GM04503 (cell line): ENCODE measurements at regions not wholly inside any gene's neighbourhood (a gene's known extent, or its start where the extent isn't known, plus 50 kb on each side); places are given as distances from the start of the nearest gene placed in this dataset.

Experiments
- DNase-seq: peaks from one replicate; pipeline ENCODE4 v3.0.0-alpha.2; 2012; ENCODE audit warnings: low read depth

DNA sequence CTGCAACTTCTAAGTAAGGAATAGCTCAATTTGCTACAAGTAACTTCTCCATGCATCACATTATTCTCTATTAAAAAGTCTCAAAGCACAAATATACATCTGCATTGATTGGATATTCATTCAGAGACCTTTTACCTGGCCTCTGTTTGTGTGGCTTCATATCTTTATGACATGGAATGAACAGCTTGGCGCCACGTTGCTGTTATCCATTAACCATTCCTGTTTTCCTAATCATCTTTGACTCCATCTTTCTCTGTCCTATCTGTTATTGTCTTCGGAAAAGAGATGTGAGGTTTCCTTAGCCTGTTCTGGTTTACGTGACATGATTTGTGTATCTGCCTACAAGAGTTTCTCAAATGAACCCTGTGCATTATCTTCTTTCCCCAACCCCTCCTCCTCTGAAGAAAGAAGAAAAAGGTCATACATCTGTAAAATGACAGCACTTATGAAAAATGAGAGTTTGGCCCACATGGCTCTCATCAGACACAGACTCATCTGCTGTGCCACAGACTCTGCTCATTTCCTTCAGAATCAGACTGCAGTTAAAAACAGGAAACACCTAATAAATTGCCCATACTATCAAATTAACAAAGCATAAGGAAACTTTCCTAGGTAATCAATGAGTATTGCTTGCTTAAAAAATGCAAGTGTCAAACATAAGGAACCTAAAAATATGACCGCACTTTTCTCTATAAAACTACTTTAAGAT, 347.6 kb upstream of the FAM241A start:
- DNase-seq: no peak

DNA sequence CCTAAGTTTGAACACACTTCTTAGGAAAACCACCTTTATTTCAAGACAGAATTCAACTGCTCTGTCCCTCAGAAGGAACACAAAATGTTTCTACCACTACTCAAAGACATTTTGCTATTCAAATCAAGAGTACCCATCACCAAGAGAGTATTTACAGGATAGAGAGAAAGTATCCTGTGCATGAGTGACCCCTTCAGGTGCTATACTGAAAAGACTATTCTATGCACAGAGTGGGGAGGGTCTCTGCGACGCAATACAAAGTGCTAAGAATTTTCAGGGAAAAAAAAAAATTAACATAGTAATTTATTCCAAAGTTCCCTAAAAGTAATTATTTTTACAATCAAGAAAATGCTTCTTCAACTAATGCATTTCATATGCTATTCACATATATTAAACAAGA, 346.4 kb upstream of the FAM241A start:
- DNase-seq: no peak

DNA sequence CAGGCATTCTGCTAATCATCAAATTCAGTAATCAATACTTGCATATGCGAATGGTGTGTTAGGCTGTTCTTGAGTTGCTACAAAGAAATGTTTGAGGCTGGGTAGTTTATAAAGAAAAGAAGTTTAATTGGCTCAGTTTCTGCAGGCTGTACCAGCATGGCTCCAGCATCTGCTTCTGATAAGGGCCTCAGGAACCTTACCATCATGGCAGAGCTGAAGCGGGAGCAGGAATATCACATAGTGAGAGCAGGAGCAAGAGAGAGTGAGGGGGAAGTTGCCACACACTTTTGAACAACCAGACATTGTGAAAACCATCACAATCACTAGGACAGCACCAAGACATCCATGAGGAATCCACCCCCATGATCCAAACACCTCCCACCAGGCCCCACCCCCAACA, 344.7 kb upstream of the FAM241A start:
- no peak for DNase-seq

DNA sequence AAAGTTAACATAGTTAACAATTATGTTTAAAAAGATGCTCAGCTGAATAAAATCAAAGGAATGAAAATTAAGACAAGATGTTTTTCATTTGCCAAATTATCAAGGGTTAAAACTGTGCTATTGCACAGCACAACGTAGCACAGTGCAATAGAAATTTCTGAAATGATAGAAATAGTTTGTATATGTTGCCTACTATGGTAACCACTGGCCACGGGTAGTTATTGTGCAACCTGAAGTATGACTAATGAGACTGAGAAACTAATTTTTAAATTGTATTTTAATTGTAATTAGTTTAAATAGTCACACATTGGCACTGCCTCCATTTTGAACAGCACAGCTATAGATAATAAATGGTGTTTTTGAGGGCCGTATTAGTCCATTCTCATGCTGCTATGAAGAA, 343.1 kb upstream of the FAM241A start:
- DNase-seq: no peak

DNA sequence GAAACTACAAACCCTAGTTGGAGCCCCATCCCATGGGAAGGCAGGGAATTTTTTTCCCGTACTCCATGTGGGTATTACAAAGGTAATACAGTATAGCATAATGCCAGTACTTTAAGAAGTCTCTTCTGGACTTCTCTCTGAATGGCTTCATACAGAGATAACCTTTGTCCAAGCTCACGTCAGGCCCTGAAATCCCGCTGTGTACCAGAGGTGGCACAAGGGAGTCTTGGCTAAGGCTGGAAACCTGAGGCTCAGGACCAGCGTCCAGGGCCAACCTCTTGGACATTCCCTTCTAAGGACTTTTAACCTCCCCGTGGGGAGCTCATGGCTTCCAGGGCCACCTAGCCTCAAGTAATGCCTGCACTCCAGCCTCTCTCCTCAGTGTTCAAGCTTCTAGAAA, 338.9 kb upstream of the FAM241A start:
- no peak for DNase-seq

DNA sequence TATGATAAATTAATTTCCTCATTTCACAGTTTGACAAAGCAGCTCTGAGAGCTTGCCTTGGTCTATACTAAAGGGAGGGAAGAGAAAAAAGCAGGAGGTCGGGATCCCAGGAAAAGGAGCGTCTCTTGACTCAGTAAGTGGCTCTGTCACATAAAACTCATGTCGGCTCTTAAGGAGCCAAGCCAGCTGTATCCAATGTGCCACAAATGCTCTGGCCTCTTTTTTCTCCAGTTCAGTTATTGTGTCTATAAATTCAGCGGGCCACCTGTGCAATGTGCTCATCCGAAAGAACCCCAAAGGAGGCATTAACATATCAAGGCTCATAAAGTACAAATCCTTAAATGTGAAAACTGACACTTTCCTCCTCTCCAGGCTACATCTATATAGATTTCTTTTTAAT, 337.7 kb upstream of the FAM241A start:
- no peak for DNase-seq

DNA sequence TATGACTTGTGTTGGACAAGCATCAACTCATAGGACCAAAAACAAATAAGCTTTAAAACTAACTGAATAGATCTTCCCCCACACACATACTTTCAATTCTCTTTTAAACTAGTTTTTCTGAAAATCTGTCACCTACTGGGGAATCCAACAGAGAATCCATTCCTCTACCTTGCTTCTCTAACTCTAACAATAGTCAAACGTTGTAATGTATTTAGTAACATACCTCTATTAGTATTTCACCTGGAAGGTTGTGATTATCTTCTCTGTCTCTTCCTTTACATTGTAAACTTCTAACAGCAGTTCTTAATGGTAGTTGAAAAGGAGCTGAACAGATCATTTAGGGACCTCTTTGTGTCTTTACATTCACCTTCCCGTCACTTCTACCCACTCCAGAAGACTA, 337.1 kb upstream of the FAM241A start:
- DNase-seq: no peak

DNA sequence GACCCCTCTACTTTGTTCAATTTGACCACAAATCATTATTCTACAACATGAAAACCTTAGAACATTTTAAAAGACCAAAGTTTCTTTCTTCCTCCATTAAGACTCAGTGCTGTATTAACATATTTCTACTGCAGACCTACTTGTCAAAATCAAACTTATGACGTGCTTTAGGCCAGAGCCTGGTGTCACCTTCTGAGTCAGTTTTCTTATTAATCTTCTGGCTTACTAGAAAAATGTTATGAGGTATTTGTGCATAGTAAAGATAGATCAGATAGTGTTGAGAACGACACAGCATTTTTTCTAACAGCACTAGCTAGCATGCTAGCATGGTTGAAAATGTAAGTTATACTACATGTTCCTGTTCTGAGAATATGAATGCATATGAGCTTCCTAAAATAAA, 333.6 kb upstream of the FAM241A start:
- no peak for DNase-seq

DNA sequence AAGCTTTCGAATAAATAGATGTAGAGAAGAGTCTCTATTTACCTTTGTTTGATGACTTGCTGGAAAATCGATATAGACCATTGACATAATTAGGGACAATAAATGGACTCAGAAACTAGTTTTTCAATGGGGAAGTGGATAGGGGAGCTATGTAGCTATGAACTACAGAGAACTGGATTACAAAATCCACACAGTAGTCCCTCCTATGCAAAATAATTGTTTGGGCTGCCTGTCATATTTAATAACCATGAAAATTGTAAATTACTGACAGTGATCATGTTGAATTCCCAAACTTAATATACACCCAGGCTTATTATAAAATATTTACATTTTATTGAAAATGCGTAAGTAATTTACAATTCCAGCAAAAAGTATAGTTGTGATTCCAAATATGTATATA, 333.1 kb upstream of the FAM241A start:
- no peak for DNase-seq

DNA sequence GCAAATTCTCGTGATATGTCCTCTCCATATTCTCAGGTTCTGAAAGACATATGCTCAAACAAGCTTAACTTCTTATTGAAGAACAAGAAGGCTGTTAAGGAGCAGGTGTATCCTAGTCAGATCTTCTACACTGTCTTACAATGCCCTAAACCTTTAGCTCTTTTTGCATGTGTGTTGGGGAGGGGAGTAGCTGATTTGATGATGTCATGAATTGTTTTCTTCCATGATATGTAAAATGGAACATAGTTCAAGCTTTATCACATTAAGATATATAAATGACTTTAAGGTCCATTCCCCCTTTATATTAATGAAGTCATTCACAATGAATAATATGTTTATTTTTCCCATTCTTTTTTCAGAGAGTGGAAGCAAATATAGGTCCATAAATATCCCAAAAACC, 332.5 kb upstream of the FAM241A start:
- no peak for DNase-seq

DNA sequence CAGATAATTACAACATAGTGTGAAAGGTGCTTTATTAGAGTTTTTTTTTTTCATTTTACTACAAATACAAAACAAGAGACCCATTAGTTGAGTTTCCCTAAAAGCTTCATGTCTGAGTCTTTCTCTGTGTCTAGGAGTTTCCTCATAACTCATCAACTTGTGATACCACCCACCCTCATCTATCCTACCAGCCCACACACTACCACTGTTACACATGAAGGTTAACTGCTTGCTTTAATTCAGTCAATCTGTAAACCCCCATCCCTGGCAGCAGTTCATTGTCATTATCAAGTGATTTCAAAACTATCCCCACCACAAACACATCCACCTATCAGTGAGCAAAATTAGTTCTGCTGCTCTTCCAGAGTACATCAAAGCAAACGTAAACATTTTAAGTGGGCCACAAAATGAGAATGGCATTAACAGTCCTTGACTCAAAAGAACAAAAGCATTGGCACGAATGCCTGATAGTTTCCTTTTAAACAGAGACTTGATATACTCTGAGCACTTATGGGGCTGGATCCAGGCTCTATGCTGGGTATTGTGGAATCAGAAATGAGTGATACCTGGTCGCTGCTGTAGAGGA, 331.6 kb upstream of the FAM241A start:
- DNase-seq: no peak

DNA sequence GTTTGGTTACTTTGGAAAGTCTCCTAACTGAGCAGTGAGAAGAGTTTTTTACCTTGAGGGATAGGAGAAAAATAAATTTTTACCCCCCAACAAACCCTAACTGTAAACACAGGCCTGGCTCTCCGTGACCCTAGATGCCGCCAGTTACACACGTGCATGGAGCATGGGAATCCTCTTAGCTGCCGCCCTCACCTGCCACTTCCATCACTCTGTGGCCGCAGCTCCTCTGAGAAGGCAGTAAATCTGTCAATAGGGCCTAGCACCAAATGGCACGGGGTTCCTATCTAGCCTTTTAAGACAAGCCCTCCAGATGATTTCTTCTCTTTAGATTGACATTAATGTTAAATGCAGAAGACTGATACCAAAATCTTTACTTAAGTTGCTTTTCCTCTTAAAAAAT, 330.3 kb upstream of the FAM241A start:
- no peak for DNase-seq

DNA sequence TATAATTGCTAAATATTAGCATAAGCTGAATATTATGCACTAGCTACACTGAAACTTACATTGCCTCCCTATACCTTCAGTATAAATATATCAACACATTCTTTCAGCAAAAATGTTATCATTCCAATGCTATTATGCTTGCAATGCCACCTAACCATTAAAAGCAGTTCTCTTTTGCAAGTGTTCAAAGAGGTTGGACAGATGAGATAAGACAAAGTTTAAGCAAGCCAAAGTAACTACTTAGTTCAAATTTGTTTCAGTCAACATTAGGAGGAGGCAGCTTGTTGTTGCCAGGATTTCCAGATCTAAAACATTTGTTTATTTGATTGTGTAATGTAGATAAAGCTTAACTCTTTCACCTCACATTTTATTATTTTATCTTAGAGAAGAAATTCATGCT, 323.9 kb upstream of the FAM241A start:
- DNase-seq: no peak

DNA sequence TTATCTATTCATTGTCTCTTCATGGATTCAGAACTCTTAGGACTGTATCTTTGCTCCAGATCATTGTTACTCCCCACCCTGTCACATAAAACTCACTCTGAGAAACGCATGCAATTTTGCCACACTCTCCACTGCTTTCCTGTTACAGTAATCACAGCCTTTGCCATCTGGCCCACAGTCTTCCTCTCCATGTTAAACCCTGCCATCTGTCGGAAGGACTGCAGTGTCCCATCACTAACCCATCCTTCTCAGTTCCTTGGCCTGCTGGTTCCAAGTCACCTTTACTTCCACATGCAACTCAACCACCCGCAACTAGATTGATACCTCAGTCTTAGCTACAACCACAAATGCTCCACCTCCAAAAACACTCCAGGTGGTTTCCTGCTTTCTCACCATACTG, 308.7 kb upstream of the FAM241A start:
- no peak for DNase-seq

DNA sequence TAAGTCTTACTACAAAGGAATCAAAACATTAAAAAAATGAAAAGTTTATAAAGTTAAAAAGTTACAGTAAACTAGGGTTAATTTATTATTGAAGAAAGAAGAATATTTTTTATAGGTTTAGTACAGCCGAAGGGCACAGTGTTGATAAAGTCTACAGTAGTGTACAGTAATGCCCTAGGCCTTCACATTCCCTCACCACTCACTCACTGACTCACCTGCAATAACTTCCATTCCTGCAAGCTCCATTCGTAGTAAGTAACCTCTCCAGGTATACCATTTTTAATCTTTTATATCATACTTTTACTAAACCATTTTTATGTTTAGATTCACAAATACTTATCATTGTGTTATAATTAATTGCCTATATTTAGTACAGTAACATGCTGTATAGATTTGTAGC, 307.5 kb upstream of the FAM241A start:
- no peak for DNase-seq

DNA sequence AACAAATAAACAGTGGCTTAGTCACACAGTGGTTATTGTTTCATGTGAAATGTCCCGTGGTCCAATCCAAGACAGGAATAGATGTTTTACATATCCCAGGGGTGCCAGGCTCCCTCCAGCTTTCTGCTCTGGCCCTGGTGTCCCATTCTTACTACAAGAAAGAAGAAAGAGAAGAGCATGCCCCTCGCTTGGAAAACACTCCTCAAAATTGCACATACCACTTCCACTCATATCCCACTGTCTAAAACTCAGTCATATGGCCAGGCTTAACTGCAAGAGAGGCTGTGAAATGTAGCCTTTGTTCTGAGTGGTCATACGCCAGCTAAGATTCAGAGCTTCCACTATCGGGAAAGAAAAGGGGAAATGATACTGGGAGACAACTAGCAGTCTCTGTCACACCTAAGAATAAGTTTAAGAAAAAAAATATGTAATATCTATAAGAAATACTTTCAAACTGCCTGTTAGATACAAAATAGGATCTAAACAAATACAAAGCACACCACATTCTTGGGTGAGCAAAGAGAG, 306.8 kb upstream of the FAM241A start:
- no peak for DNase-seq

DNA sequence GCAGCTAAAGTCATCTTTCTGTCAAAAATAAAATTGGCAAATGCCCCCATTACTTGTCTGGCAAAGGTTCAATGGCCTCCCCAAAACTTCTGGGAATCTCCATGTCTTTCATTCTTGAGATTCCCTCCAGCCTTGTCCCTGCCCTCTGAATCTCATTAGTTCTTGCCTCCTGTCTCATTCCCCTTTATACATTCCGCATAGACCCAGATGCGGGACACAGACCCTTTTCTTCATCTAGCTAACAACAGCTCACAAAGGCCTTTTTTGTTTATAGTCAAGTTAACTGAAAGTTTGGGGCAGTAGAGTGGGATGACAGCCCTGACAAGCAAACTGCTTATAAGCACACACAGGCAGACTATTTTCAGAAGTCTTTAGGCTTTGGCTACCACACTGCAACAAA, 306.1 kb upstream of the FAM241A start:
- DNase-seq: no peak

DNA sequence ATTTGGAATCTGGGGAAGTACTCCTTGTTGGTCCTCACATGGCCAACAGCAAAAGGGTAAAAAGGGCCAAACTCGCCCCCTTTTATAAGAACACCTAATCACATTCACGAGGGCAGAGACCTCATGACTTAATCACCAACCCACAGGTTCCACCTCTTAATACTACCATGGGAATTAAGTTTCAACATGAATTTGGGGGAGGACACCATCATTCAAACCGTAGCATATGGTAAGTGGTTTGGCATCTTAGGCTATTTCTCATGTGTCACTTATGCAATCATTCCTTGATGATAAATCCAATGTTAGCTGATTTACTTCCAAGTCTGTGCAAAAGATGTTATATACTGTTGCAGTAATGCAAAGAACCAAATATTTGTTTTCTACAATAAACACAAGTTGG, 302.9 kb upstream of the FAM241A start:
- no peak for DNase-seq

DNA sequence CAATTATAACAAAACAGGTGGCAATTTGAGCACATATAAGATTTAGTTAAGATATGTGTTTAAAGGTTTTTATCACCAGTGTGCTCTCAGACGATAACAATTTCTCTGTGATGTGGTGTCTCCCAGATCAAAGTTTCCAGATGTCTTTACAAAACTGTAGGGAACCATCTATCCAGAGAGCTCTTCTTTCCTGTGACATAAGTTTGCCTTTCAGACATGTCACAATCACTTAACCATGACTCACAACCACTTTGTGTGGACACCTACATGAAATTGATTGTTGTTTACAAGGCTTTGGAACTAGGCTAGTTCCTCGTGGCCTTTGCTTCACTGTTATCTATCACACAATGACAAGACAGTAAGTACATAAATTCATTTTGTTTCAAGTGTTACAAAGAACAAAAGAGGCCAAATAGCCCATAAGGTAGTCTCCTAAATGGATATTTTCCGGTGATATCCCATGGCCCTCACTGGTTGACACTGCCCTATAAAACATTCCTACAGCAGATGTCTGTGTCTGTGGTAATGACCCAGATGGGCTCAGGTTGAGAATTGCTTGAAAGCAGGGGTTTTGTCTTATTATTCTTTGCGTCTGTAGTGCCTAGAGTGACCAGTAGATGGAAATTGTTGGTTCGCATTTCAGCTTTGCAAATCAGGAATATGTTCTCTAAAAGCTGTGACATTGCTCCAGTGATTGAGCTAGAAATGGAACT, 297.8 kb upstream of the FAM241A start:
- no peak for DNase-seq

DNA sequence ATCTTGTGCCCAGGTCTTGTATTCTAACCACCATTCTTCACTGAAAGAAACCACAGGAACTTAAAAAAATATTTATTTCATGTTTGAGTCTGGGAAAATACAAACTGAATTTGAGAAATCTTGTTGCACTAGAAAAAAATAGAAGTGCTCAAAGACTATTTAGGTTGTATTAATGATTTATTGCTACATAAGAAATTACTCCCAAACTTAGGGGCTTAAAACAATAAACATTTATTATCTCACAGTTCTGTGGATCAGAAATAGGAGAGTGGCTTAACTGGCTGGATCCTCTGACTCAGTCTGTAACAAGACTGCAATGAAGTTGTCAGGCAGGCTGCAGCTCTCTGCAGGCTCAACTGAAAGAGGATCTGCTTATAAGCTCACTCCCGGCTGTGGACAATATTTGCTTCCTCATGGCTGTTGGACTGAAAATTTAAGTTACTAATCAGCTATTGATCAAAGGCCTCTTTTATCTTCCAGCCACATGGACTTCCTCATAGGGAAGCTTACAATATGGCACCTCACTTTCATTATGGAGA, 295.4 kb upstream of the FAM241A start:
- peak; percentile 20 for DNase-seq

DNA sequence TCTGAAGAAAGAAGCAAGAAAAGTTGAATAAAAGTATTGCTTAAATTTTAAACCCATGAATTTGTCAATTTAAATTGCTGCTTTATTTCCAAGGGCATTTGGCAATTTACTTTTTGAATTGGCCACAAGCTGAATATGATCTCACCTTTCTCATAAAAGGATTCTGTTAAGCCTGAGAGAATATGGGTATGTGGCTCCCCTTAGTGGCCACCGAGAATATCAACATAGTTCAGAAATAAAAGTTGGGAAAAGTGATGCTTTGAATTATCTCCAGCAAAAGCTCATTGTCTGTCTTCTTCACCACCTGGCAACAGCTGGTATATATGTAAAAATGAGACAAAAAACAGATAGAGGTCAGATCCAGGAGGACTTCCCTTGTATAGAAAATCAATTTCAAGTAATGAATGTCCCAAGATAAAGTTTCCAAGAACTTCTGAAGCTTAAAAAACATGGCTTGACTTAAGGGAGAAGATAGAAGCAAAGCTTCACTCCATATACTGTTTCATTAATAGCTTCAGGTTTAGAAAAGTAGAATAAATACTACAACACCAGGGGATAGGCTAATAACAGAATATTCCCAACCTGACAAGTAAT, 290.7 kb upstream of the FAM241A start:
- DNase-seq: no peak

DNA sequence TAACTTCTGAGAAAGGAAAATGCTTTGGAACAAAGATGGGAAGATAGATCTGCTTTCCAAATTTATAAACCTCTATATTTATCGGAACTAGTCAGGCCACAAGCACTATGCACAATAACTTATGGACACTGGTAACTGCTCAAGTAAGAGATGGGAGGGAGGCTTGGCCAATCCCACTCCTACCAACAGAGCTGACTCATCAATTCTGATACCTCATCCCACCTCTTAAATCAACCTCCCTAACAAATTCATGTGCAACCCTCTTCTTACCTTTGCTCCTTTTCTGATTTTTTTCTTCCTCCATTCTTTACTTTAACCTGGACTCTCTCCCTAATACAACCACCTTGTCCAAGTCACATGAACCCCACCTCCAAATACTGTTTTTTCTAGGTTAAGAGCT, 289.9 kb upstream of the FAM241A start:
- no peak for DNase-seq

DNA sequence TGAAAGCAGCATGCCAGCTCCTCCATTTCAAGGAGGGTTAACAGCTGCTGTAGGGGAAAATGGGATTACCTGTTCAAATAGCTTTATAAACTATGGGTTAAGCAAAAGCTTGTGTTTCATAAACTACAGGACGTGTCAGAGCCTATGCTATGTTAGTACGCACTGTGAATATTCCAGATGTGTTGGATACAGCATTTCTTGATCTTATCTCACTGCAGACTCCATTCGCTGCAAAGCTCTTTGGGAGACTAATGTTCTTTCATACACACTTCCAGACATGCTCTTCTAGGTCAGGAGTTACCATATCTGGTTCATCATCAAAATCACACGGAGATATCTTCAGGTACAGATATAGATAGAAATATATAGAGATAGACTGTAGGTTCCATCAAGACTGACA, 281.2 kb upstream of the FAM241A start:
- DNase-seq: no peak
